Kidney (tissue), 13 donors: ENCODE measurements at regions not wholly inside any gene's neighbourhood (a gene's known extent, or its start where the extent isn't known, plus 50 kb on each side); places are given as distances from the start of the nearest gene placed in this dataset.
"Not testable (repeated sequence)": the region's sequence is repeated elsewhere in the genome, so short reads cannot be mapped to it uniquely, and the experiment has no call there.

Experiments used
- DNase-seq, 5 donors: peaks; one replicate each; pipeline ENCODE4 v3.0.0-alpha.2; 2013 to 2020
- FAIRE-seq: peaks from 2 replicates; lab custom pipeline; 2012; peaks lifted over from hg19 to GRCh38; lab: Jason Lieb, UNC
- H3K27ac ChIP-seq, 2 donors: one replicate each; pipeline ENCODE4 v1.7.0; 2013; ENCODE audit warnings: low read depth in 2 of 2, low read length in 2 of 2, inconsistent platforms in 1 of 2
- H3K27me3 ChIP-seq: one replicate; pipeline ENCODE4 v1.7.1; 2013; ENCODE audit warnings: low read length, inconsistent platforms; ENCODE audit not compliant: control insufficient read depth, insufficient read depth
- H3K36me3 ChIP-seq, 3 donors: one replicate each; pipeline versions ENCODE4 v1.7.0 to v1.7.1; 2013; ENCODE audit warnings: low read length in 3 of 3, control low read depth in 1 of 3, inconsistent platforms in 1 of 3; ENCODE audit not compliant: insufficient read depth in 3 of 3, control insufficient read depth in 2 of 3
- H3K4me1 ChIP-seq, 3 donors: one replicate each; pipeline versions ENCODE4 v1.7.0 to v1.7.1; 2013; ENCODE audit warnings: low read length in 3 of 3, inconsistent platforms in 1 of 3, low read depth in 1 of 3; ENCODE audit not compliant: control insufficient read depth in 2 of 3, insufficient read depth in 2 of 3
- H3K4me3 ChIP-seq, 3 donors: one replicate each; pipeline versions ENCODE4 v1.7.0 to v1.8.1; 2013; ENCODE audit warnings: low read length in 3 of 3, control low read depth in 1 of 3, inconsistent platforms in 1 of 3
- H3K9ac ChIP-seq, 3 donors: one replicate each; pipeline versions ENCODE4 v1.7.0 to v1.7.1; 2013; ENCODE audit warnings: low read length in 3 of 3, control low read depth in 1 of 3, inconsistent platforms in 1 of 3
- H3K9me3 ChIP-seq, 3 donors: one replicate each; pipeline versions ENCODE4 v1.7.0 to v1.7.1; 2013; ENCODE audit warnings: low read length in 3 of 3, control low read depth in 1 of 3, inconsistent platforms in 1 of 3; ENCODE audit not compliant: control insufficient read depth in 2 of 3, insufficient read depth in 1 of 3
- intact Hi-C: fragments of 100-400 bp; cut with DNase I; formaldehyde crosslinking; loops from one replicate; pipeline ENCODE4 v1.11.1; 2022
- TF ChIP-seq, protein P1 (sequence below): IDR thresholded peaks from 3 replicates; pipeline ENCODE4 v1.5.1; 2012; ENCODE audit warnings: mild to moderate bottlenecking, moderate library complexity, borderline replicate concordance; ENCODE audit not compliant: insufficient read depth; ENCODE audit errors: extremely low read depth
- donor health status: control.
- donor health status: control.
- donor health status: control.
- donor health status: control.
- donor health status: control.
- donor health status: DM: yes; HTN: yes; CAD: no.
- donor health status: Normal renal cell carcinoma (clear cell type).

DNA sequence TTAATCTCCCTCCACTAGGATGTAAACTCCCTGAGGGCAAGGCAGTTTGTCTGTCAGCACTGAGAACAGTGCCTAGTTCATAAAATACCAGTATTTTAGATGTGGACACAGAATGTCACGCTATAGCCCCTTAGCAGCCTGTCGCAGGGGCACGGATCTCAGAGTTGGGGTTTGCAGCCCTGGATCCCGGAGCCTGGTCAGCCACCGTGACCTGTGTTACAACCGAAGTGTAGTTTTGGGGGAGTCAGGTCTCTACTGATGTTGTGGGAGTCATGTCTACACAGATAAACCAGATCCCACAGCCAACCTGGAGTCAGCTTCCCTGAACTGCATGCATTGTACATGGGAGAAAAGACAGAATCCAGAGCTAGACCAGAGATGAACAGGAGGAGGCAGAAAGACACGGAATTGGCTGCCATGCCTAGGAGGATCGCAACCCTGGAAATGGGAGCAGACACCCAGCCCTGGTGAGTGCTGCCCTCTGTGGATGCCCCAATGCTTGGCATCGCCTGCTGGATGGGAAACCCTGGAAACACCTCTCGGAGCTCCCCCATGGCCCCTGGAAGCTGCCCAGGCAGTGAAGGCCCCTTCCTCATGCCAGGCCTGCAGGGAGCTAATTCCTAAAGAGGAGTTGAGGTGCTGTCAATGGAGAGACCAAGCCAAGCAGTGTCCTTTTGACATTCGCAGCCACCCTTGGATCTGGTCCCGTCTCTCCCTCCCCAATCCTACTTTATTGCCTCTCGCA lies 851.3 kb downstream of the TBC1D22A start:
- no peak for FAIRE-seq

DNA sequence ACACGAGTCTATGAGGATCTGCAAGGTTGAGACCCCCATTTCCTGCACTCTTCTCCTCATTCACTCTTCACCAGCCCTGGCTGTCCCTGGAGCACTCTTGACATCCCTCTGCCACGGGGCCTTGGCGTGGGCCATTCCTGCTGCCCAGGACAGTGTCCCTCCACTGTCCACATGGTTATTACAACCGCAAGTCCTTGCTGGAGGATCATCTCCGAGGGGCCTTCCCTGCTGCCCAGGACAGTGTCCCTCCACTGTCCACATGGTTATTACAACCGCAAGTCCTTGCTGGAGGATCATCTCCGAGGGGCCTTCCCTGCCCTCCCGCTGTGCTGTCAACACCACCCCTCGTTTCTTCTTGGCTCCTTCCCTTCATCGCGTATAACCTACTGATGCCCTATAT lies 850.7 kb downstream of the TBC1D22A start:
- H3K27ac ChIP-seq, H3K4me3 ChIP-seq, FAIRE-seq, H3K9me3 ChIP-seq, intact Hi-C loops, H3K4me1 ChIP-seq, H3K27me3 ChIP-seq, H3K9ac ChIP-seq, H3K36me3 ChIP-seq: not testable (repeated sequence)
- DNase-seq = peak in 1 of 5 donors; percentile 43

More for the DNA sequence above, 851.3 kb downstream of the TBC1D22A start:
- Histone ChIP-seq H3K9me3 (no peaks in the 10 kb centered on the region), H3K4me1 (no peaks in the 10 kb centered on the region), H3K27ac (no peak overlapping the region), H3K36me3 (no peaks in the 10 kb centered on the region), H3K9ac (no peak overlapping the region), H3K4me3 (no peak overlapping the region), H3K27me3 (no peaks in the 10 kb centered on the region)
- intact Hi-C loops = no loop called here
- DNase-seq = peak in 1 of 5 donors; percentile 32
- TF ChIP-seq, protein P1, sequence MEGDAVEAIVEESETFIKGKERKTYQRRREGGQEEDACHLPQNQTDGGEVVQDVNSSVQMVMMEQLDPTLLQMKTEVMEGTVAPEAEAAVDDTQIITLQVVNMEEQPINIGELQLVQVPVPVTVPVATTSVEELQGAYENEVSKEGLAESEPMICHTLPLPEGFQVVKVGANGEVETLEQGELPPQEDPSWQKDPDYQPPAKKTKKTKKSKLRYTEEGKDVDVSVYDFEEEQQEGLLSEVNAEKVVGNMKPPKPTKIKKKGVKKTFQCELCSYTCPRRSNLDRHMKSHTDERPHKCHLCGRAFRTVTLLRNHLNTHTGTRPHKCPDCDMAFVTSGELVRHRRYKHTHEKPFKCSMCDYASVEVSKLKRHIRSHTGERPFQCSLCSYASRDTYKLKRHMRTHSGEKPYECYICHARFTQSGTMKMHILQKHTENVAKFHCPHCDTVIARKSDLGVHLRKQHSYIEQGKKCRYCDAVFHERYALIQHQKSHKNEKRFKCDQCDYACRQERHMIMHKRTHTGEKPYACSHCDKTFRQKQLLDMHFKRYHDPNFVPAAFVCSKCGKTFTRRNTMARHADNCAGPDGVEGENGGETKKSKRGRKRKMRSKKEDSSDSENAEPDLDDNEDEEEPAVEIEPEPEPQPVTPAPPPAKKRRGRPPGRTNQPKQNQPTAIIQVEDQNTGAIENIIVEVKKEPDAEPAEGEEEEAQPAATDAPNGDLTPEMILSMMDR = no peak

DNA sequence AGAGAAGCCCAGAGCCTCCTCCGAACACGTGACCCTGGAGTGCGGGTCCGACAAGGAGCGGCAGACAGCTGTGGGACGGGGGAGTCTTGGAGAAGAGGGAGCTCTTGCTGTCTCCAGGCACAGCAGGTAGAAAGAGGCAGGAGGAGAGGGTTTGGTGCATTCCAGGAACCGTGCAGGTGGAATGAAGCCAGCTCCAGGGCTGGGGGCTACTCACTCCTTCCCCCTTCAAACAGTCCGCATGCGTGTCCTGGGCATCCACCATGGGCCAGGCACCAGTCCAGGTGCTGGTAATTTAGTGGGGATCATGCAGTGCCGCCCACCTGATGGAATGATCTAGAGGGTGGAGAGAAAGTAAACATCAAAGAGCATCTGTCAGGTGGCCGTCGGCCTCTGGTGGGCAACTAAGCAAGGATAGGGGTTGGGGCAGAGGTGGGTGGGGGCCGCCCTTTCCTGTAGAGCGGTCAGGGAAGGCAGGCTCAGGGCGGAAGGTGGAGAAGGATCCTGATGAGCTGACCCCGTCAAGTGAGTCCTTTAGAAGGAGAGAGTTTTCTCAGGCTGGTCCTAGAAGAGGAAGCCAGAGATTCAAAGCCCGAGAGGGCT lies 850.0 kb downstream of the TBC1D22A start:
- FAIRE-seq (no peak), DNase-seq (peak in 2 of 5 donors; percentile 41 to 60)
- Histone ChIP-seq H3K36me3 (no peaks in the 10 kb centered on the region), H3K4me3 (no peak overlapping the region), H3K9me3 (no peaks in the 10 kb centered on the region), H3K9ac (no peak overlapping the region), H3K27me3 (no peaks in the 10 kb centered on the region), H3K4me1 (no peaks in the 10 kb centered on the region), H3K27ac (no peak overlapping the region)
- TF ChIP-seq, protein P1 = no peak
- intact Hi-C loops = no loop called here

DNA sequence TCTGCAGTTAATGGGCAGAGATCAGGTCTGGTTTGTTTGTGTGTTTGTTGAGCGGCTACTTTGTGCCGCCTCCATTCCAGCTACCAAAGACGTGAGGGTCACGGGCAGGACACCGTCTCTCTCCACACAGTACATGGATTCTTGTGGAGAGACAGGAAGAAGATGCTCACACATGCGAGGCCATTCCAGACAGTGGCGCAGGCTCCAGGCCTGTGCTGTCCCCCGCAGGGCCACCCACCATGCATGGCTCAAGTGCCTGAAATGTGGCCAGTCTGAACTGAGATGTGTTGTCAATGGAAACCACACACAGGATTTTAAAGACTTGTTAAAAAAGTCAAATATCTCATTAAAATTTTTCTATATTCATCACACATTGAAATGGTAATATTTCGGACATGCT lies 848.3 kb downstream of the TBC1D22A start:
- H3K27ac ChIP-seq = no peak overlapping the region
- DNase-seq = peak in 1 of 5 donors; percentile 23
- intact Hi-C loops = no loop called here
- no peak overlapping the region for H3K9ac ChIP-seq
- no peaks in the 10 kb centered on the region for H3K36me3 ChIP-seq
- no peak overlapping the region for H3K4me3 ChIP-seq
- H3K9me3 ChIP-seq = no peaks in the 10 kb centered on the region
- no peaks in the 10 kb centered on the region for H3K27me3 ChIP-seq
- no peaks in the 10 kb centered on the region for H3K4me1 ChIP-seq
- no peak for FAIRE-seq
- TF ChIP-seq, protein P1 = no peak
